HG03558 (cell line): ENCODE measurements at regions not wholly inside any gene's neighbourhood (a gene's known extent, or its start where the extent isn't known, plus 50 kb on each side); places are given as distances from the start of the nearest gene placed in this dataset.

ENCODE experiments used
- ATAC-seq: cut with Tn5 transposase; IDR thresholded peaks from one replicate; pipeline ENCODE4 v1.9.1; 2021; ENCODE audit warnings: moderate number of reproducible peaks; ENCODE audit not compliant: unreplicated experiment; ENCODE audit errors: extremely low read depth

DNA sequence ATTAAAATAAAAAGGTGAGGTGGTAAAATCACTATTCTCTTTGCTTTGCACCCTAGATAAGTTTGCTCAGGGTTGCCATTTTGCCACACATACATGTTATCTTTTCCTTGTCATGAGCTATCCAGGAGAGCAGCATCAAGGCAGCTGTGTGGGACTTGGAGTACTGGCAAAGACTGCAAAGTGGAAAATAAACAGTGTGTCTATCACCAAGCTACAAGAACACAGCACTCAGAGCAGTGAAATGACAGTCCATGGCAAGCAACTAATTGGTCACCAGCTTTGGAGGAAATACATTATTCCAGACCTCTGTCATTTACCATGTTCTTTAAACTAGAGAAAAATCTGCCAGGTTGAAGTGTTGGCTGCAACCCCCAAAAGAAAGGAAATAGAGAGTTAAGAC, 687.8 kb upstream of the FANCL start:
- no peak for ATAC-seq

DNA sequence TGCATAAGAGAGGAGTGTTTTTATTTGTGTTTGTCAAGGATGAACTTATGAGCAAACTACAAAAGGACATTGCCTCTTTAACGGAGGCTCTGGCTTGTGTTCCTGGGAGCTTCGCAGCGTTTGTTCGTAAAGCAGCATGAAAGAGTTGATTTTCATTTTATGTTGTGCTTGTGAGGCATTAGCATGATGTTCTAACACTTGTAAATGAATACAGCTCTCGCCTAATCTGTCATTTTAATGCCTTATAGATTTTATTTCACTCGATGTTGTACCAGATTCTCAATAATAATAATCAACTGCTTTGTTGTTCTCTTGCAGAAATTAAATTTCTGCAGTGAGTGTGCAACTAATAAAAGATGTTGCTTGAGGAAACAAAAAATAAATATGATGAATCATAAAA, 687.3 kb upstream of the FANCL start:
- no peak for ATAC-seq

DNA sequence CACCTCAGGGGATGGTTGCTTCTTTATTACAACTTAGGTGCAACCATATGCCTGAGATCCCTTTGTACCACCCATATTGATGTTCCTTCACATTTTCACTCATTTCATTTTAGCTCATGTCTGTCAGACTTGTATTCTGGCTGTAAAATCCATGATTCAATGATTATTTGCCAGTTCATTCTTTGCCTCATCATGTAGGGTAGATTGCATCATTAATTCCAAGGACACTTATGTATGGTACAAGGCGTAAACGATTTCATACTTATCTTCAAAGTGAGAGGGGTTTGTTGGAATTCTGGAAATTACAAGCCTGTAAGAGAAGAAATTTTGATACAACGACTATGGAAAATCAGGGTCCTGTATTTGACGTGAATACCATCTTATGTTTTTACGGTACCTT, 685.0 kb upstream of the FANCL start:
- ATAC-seq: no peak

DNA sequence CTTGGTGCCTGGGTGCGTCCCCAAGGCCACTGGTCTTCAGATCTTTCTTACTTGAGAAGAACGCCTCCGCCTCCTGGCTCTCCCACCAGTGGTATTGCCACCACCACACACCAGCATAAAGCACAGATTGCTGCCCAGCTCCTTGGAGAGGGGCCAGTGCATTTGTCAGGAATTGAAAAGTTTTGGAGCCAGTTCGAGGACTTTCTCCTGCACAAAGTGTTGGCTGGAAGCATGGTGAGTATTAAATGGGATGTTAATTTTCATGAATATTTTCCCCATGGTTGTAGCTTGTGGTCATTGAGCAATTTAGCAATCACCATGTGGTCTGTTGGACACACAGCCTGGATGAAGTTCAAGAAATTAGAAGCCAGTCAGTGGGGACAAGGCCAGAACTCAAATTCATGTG, 684.6 kb upstream of the FANCL start:
- no peak for ATAC-seq

DNA sequence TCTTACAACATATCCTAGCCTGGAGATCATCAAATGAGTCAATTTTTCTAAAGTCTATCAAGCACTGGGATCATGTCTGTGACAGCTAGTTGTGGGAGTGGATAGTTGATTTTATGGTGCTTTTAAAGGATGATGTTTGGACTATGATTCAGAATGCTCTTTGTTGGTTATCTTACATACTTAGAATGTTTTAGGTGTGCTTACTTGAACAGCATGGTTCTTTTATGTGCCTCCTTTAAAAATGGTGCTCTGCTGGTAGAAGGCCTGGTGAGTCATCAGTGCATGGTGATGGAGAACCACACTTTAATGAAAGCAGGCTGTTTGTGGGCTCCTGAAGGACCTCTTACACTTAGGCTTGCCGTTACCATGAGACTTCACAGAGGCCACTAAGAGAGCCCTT, 682.7 kb upstream of the FANCL start:
- no peak for ATAC-seq

DNA sequence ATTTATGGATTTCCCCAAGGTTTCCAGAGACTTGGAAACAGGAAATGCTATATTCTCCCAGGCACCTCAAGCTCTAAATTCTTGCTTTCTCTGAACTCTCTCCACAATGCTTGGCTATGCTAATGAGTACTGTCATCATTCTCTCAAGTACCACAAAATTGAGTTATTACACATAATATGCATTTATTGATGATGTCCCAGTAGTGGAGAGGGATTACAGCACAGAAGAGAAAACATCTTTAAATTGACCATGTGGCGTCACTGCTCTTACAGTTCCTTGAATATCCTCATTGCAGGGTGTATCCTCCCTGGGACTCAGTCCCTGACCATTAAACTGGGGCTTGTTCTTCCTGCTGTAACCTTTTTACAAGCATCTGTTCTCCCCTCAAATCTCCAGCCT, 681.1 kb upstream of the FANCL start:
- no peak for ATAC-seq

DNA sequence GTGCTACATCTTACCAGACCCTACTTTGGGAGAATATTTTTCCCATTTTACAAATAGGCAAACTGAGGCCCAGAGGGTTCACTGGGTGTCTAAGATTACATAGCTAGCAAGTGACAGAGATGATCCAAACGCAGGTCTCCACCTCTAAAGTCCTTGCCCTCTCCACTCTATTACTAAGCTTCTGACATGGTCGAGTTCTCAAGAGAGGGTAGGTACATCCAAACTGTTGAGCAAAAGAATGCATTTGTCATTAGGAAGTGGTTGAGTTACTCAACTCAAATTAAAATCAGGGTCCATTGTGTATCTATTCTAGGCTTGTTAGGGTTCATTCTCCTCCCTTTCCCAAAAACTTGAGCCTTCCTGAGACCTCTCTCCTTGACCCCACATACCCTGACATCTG, 680.6 kb upstream of the FANCL start:
- ATAC-seq: no peak

DNA sequence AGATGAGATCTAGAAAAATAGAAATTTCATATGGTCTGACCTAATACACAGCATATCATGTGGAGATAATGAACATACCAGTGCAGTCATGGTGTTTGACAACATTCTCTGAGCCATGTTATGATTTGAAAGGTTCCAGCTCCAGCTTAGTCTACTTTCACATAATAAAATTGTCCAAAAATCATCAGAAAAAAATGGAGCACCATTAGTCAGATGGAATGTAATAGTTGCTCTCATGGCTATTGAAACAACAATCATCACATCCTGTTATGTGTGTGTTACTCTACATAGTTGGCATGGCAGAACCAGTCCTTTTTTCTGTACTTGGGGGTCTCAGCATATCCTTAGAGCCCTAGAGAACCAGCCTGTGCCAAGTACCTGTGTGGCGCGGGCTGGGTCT, 678.9 kb upstream of the FANCL start:
- ATAC-seq: no peak

DNA sequence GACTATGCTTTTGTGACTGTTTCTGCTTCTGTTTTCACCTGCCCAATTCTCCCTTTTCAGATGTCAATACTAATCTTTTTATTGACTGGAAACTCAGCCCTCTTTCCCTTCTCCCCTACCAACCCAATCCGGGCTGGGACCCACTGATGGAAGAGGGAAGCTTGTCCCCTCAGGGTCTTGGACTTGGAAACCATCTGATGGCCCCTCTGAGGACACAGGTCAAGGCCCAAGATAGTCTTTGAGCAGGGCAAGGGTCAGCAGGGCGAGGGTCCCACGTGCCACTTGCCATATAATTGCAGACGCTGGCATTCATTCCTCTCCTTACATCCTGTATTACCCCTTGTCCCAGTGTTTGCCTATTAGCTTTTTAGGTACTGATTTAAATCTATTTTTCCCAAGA, 678.2 kb upstream of the FANCL start:
- ATAC-seq: no peak

DNA sequence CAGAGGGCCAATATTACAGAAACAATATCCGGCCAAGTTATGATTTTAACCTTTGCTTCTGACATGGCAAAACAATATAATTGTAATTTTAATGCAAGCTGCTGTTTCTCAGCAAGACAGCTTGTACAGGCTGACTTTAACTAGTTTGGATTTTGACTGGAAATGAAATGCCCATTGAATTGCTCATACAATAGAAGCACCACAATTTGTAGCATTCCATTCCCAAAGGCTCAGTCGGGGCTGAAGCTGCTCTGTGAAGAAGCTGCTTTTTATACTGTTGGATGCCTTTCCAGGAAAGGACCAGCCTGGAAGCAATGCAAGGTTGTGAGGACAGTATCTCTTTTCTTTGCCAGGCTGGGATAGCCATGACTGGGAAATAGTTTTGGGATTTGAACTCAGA, 677.0 kb upstream of the FANCL start:
- ATAC-seq: no peak

DNA sequence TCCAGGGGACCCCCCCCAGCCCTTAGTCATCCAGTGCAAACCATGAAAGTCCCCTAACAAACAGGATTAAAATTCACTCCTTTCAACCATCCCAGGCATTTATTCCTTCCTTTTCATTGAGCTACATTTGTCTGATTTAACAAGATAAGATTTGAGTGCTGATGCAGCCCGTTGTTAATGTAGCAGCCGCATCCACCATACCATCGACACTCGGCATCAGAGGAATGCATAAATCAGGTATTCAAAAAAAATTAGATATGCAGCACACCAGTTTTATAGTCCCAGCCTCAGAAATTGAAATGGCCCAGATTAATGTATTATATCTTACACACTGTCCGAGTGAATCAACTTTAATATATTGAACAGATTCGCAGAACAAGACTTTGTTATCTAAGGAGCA, 676.5 kb upstream of the FANCL start:
- ATAC-seq: no peak

DNA sequence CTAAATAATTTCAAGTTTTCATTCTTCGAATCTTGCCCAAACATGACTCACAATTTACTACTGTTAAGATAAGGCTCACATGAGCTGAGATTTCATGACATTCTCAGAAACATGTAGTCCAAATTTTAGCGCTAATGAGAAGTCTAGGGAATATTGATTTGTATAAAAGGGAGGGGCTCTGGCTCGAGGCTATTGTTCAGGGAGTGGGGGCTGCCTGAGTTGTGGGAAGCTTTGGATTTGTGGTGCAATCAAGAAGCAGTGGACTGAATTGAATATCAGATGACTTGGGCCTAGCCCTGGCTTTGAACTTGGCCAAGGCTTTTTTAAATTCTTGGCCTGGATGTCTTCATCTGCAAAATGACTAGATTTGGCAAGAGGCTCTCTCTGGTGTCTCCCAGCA, 674.9 kb upstream of the FANCL start:
- ATAC-seq: no peak

DNA sequence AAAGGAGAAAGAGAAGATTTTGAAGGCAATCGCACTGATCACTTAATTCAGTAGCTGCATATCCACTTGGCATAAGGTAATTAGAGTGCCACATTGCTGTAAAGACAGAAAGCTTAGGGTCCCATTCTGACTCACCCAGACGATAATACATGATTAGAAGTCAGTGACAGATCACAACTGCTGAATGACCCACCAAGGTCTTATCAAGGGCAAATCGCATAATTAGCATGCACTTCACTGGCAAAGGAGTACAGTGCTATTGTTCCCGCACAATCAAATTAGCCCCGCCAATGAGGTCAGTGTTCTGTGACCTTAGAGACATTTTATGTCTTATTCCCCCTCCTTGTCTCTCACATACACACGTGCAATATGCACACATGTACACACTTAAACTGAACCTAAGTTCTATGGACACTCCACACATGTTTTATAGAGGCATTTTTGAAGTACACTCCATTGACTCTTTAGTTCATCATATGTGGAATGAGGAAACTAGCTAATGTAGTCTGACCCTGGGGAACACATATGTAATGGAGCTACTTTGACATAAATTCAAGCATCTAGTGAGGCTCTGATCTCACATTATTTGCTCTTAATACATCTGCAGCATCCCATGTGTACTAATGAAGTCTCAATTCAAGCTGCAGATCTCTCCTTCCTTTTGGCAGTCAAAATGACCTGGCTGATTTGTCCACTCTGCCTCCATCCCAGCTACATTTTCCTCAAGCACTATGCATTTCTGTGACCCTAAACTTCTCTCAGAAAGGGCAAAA, 673.8 kb upstream of the FANCL start:
- no peak for ATAC-seq

DNA sequence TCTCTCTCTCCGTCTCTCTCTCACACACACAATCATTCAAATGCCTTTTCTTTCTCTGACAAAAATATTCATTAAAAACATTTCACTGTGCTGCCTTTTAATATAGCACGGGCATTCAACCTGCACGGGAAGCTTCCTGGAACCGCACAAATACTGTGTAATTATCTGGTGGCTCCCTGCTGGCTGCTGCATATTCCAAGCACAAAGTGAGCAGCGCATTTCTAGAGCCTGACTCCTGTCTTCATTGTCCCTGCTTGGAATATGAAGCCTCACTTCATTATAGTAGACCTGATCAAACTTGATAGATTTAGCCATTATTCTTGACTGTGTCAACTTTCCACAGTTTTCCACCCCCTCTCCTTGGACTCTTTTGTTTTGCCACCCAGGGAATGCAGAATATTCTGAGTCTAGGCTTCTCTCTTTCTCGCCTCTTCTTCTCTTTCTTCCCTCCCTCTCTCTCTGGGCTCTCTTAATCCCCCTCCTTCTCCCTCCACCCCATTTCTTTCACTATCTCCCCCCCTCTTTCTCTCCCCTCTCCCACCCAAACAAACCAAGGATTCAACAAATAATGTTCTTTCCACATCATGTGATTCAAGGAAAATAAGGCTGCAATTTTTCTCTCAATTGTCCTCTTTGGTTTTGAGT, 672.1 kb upstream of the FANCL start:
- no peak for ATAC-seq

DNA sequence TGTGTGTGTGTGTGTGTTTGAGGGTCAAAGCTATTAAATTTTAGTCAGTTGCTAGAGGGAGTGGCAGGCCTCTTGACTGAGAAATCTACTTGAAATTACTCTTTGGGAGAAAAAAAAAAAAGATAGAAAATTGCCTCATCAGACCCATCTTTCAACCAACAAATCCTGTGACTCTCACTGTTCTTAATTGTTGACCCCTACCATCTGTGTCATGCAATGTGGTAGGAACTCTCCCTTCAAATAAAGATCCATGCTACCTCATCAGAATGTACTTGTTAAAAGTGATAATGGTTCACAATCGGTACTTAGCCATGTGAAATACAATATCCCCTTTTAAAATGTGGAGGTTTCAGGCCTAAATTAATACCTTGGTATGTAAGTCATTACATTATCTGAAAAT, 670.8 kb upstream of the FANCL start:
- ATAC-seq: no peak

DNA sequence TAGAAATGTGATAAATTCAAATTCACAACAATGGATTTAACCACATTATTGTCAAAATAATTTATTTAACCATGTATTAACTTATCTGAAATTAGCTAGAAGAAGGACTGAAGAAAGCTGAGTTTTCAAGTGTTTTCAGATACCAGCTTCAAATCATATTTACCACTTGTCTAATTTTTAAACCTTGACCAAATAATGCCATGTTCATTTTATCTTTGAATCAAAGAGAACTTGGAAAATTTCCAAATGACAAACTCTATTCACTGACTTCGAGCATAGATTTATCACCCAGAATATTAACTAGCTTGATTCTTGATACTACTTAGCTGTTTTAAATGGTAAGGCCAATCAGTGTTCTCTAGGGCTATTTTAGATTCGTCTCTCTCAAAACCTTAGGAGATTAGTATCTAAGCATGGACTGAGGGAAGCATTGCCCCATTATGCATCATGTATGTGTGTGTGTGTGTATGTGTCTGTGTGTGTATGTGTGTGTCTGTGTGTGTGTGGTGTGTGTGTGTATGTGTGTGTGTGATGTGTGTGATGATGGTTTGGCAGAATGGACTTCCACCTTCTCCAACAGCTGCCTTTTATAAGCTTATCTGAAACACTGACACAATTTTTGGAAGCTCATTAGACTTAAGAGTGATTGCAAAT, 667.5 kb upstream of the FANCL start:
- ATAC-seq: no peak

DNA sequence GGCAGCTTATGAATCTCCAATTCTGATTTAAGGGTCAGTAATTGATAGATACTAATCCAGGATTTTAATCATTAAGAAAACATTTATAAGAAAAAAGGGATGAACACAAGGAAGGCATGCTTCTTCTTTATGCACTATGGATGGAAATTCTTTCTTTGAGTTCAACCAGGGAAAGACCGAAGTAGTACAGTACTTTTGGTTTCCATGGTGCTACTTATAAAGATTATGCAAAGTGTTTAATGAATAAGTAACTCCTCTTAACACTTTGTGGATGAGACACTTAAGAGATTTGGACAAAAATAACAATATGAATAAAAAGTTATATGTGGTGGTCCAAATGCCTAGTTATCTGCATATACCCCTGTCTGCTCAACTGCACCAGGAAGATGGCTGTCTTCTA, 666.5 kb upstream of the FANCL start:
- no peak for ATAC-seq

DNA sequence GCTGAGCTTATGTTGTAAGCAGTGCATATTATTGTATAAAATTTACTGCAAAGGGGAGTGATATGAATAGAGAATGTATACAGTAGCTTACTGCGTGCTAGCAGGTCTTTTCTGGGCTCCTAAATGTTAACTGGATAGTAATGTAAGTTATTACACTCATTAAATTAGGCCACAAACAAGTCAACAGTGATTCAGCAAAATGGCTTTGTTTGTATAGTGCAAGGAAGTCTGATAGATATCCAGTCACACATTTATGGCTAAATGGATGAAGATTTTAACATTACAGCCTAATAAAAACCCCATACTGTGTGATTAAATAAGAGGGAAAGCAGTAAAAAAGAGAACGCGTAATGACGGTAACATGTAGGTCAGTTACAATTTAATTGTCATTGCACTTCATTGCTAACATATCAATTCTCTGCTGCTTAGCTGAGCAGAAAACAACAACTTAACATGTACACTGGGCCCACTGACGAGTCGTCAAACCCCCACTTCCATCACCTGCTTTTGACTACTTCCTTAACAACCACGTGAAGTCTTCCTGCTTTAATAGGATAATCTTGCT, 665.0 kb upstream of the FANCL start:
- no peak for ATAC-seq

DNA sequence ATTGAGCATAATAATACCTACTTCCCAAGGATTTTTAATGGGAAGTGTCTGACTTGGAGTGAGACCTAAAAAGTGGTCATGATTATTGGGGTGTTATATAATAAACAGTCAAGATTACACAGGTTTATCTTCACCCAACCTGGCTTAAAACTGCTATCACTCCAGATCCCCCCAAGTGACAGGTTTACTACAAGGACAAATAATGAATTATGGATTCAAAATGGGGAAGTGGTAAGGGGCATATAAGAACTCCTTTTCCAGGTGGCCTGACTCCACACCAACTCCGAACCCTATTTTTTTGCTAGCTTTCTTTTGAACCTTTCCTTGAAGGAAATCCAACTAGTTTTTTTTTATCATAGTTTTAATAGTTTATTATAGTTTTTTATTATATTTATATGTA, 663.0 kb upstream of the FANCL start:
- no peak for ATAC-seq

DNA sequence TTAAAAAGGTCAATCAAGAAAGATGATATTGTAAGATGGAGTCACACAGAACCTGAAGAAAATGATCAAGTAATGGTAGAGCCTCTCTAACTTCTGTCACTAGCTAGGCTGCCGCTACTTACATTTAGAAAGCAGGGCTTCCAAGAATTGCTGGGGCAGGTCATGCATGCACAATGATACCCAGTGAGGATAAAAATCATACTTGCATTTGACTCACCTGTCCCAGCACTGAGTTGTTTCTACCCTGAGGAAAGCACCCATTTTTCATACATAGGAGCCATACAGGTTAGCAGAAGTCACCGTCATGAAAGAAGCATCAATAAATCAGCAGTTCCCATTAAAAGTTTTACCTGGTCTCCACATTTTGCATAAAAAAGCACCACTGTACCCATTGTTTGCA, 662.3 kb upstream of the FANCL start:
- no peak for ATAC-seq

DNA sequence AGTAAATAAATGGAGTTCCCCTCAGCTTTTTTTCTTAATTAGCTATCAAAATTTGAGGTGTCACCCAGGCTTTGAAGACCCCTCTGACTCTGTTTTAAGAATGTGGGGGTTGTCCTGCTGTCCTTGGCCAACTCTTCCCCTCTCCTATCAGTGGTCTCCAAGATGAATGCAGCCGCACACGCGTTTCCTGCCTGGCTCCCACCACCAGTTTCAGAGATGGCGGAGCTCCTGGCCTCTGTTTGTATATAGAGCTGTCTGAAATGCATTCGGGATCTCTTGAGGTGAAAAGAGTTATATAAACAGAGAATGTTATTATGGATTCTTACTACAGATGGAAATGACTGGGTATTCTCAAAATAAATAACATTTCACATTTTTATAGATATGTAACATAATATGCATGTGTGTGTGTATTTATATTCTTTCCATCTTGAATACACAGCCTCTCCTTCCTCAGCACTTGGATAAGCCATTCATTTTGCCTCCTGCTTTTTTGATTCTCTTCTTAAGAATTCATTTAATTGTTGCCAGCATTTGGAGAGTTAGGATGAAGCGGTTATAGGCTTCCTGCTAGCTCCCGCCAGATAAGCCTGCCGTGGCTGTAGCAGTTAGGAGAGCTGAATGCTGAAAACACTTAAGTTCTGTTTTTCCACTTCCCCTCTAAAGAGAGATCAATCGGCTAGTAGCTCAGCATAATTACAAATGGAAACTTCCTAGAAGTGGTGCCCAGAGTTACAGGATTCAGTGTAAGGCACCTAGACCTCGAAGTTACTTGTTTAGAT, 659.3 kb upstream of the FANCL start:
- ATAC-seq: no peak
